ENCODE measurements at regions not wholly inside any gene's neighbourhood (a gene's known extent, or its start where the extent isn't known, plus 50 kb on each side); places are given as distances from the start of the nearest gene placed in this dataset.

DNA sequence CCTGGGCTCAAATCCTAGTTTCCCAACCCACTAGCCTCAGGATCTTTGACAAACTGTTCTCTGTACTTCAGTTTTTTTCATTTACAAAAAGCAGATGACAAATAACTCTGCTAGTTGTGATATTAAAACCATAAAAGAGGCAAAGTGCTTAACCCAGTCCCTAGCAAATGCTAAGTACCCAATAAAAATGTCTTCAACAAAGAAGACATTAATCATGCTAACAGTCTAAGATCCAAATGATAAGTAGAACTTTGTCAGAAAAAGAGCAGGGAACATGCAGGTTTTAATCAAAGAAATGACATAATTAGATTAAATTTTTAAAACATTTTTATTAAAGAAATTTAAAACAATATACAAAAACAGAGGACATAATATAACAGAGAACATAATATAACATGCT, 203.0 kb upstream of the ADRA1B start:
- no peak for DNase-seq

DNA sequence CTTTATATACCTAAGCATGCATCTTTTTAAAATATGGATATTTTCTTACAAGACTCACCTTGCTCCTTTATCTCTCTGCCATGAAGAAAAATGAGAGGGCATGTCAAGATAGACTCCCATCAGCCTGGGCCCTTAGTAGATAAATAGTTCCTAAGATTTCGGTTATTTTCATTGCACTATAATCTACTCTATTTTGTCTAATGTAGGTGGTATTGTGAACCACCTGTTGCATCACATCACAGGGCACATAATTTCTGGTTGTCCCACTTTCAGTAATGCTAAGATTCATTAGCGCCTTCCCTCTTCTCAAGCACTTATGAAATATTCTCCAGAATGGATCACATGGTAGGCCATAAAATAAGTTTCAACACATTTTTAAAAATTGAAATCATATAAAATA, 202.5 kb upstream of the ADRA1B start:
- DNase-seq, result no peak

DNA sequence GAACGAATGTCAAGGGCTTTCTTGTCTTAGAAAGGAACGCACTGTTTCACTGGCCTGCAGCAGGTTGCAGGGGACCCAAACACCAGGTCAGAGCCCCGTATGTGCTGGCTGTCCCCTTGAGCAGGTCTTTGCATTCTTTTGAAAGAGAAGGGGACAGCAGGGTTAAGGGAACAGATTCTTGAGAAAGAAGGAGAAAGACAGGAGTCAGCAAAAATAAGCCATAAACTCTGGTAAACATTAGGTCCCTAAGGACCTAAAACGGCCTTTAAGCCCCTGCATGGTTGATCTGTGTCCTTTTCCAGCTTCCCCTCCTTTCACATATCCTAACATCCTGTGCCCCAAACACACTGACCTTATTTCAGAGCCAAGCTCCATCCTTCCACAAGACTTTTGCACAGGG, 190.8 kb upstream of the ADRA1B start:
- DNase-seq, result no peak

DNA sequence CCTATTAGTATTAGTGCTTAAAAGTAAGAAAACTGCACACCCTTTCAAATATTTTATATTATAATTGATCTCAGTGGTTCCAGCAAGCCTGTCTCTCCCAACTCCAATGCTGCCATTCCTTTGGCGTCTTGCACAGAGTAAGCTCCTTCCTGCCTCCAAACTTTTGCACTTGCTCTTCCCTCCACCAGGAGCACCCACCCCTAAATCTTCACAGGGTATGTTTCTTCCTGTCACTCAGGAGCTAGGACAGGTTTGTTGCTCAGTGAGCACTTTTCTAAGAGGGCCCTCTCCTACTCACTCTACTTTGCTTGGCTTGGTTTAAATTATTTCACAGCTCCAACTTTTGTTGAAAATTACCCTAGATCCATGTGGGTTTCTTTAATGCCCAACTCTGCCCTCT, 189.1 kb upstream of the ADRA1B start:
- no peak for DNase-seq

DNA sequence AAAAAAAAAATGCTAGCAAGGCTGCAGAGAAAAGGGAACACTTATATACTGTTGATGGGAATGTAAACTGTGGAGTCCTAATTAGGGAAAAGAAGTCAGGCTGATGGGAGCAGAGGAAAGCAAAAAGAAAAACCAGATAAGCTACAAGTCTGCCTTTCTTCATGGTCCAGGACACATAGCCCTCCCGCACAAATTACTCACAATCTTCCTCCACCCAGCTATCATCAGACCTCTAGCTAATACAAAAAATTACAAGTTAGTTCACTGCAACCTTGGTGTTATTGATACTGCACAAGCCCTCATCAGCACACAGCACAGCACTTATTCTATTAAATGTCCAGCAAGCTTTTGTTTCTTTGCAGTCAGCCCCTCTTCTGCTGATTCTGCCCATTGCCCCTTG, 186.0 kb upstream of the ADRA1B start:
- DNase-seq, result no peak

DNA sequence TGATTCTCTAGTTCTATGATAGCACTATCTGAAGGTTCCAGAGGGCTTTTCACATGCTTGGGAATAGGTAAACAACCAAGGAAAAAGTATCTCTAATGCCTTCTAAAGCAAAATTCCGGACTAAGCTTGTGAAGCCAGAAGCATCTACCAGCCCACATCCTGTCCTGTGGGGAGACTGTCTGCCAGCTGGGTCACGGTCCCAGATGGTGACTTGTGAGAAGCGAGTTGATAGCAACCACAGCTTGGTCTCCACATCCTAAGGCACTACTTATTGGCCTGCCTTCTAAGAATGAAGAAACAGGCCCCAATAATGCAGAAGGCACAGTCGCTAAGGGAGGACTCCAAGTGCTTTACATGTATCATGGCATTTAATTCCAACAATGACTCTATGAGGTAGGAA, 184.1 kb upstream of the ADRA1B start:
- no peak for DNase-seq

DNA sequence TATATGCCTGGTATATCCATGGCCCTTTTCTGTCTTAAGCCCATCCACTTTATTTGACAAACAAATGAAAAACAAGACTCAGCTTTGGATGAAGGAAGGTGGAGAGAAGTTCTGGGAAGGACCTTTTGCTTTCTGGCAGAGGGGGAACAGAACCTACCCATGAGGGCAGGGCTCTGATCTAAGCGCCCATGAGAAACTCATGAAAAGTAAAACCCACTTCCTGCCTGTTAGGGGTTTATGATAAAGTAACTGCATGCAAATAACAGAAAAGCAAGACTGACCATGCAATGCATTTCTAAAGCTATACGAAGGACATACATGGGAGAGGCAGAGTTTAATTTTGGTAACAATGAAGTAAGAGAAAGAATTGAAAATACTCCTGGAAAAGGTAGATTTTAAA, 181.9 kb upstream of the ADRA1B start:
- no peak for DNase-seq

DNA sequence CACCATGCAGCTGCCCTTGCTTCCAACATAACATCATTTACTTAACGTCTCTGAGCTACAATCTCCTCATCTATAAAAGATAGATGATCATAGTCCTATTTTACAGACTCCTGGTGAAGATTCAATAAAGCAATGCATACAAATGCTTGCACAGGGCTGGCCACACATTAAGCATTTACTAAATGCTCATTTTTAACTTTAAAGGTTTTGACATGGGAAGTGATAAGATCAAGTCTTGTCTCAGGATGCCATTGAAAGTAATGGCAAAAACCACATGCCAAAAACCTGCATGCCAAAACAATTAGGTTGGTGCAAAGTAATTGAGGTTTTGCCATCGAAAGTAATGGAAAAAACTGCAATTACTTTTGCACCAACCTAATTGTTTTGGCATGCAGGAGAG, 181.2 kb upstream of the ADRA1B start:
- DNase-seq, result no peak

DNA sequence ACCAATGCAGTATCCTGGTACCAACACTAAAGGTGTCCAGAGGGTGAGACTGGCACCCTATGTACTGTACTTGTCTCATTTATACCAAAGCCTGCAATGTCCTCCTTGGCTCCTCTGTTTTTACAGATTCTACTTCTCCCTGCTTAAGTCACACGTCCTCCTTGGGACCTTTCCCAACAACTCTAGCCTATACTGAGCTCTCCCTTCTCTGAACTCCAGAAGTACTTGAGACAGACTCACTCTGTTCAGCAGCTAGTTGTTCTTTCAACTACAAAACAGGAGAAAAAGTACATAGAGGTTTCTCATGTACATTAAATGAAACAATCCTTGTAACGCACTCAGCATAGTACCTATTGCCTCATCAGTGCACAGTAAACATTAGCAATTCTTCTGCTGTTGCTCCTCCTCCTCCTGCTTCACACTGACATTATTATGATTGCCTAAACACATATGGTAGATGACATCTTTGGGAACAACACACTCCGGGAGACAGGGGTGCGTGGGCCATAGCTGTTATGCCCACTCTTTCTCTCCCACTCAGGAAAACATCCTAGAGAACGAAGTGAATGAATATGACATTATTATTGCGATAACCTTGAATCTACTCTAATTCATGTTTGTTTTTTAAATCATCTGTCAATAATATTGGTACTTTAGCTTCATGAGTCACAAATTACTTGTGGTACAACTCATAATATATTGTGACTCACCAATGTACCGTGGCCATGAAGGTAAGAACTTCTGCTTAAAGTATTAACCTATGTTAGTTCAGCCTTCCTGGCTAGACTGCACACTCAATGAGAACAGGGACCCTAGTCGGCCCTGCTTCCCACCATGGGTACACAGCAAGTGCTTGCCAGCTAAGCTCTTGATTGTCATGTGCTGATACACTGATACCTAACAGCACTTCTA, 180.3 kb upstream of the ADRA1B start:
- no peak for DNase-seq

DNA sequence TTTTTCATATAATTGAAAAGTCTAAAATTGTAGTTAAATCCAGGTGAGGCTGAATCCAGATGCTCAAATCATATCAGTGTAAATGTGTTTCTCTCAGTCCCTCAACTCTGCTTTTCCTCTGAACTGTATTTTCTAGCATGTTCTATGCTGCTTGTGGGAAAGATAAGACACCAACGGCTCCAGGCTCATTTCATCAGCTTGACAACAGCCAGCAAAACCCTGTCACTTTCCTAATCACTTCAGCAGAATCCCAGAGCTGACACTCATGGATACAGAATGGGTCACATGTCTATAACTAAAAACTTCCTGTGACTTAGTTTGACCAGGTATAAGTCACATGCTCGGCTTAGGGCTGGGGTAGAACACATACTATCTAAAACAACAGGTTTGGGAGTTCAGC, 179.4 kb upstream of the ADRA1B start:
- no peak for DNase-seq

DNA sequence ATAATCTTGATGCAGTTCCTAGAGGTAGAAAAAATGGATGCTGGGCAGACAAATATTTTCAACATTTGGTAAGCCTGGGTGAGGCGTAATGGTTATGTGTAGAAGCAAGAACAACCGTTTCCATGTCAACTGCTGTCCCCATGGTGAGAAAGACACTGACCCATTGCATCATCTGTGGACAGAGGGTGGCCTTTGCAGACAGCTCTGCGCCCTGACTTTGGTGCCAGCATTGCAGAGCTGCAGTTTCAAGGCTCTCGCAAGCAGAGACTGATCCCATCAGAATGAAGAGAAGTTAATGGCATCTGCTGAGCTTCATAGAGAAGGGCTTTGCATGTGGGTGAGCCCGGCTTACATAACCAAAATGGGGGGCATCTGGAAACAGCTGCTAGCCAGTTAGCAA, 179.0 kb upstream of the ADRA1B start:
- DNase-seq, result no peak

DNA sequence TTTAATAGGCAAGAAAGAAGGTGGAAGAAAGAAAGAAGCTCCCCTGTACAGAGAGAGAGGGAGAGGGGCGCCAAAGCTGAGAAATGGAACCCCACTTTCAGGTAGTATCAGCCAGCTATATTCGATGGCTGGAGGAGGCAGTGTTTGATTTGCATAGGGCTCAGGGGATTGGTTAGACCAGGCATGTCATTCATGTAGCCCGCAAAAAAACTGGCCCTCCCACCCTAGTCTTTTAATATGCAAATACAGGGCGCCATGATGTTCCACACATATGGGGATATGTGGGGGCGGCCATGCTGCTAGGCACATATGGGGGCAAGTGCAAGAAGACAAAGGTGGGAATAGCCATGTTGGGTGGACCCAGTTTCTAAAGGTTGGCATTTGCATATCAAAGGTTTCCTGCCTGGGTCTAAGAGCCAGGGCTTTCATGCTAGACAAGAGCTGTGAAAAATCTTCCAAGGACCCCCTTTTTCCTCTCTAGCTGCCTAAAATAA, 174.4 kb upstream of the ADRA1B start:
- no peak for DNase-seq

DNA sequence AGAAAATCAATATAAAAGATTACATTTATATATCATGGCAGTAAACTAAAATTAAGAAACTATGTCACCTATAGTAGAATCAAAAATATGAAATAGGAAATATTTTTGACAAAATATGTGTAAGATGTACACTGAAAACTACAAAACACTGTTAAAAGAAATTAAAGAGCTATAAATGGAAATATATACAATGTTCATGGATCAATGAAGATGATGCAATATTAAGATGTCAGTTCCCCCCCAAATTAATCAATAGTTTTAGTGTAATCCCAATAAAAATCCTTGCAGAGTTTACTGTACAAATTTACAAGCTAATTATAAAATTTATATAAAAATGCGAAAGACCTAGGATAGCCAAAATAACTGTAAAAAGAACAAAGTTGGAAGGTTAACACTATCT, 173.0 kb upstream of the ADRA1B start:
- DNase-seq, result no peak

DNA sequence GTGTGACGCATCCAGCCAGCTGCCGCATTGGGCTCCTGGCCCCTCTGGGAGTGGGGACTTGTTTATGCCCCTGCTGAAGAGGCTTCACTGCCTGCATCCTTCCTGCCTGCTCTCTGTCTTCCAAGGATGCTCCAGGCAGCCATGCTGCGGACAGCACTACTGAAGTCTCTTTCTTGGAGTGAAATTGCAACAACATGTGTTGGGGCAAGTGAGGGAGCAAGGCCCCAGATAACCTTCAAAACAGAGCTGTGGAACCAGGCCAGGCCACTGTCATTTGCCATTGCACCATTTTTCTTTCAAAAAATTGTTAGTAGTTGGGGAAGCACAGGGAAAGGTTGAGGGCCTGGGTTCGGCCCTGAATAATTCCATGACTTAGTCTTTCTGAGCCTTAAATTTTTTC, 169.6 kb upstream of the ADRA1B start:
- no peak for DNase-seq

DNA sequence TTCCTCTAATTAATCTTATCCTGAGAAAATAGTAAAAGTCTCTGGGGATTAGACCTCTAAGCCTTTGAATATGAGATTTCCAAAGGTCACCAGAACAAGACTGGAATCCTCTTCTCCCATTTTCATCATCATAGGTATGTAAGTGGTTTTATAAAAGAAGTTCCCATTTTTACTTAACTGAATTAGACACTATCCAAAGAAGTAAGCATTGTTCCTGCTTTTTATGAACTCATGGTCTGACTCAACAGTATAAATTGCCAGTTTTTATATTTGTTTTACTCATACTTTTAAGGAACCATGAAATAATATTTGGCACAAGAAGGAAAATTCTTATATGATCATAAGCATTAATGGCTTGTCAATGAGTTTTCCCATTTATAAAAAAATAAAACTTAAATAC, 167.1 kb upstream of the ADRA1B start:
- DNase-seq, result no peak

DNA sequence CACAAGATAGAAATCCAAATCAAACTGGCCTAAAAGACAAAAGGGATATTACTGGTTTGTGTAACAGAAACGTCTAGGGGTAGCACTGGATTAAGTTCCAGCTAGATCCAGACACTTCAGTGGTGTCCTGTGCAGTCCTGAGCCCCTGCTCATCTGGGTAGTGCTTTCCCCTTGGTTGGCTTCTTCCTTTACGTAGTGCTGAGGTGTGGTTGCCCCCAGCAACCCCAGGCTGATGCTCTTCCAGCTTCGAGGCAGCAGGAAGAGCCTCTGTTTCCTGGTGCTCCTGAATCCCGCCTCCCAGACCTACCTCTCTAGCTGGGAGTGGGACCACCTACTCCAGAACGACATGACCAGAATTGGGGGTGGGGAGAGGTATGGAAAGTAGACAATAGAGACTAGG, 166.1 kb upstream of the ADRA1B start:
- DNase-seq, result no peak

DNA sequence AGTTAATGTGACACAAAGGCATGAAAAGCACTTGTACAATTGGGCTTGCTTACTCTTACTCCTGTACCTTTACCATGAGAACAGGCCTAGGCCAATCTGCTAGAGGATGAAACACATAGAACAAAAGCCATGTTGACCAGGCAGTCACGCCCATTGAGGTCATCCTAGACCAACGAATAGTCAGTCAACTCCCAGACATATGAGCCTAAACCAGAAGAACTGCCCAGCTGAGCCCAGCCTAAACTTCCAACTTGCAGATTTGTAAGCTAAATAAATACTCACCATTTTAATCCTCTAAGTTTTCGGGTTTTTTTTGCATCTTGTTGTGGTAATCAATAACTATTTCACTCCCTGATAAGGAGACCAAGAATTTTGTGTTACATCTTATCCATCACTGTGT, 164.8 kb upstream of the ADRA1B start:
- DNase-seq, result no peak

DNA sequence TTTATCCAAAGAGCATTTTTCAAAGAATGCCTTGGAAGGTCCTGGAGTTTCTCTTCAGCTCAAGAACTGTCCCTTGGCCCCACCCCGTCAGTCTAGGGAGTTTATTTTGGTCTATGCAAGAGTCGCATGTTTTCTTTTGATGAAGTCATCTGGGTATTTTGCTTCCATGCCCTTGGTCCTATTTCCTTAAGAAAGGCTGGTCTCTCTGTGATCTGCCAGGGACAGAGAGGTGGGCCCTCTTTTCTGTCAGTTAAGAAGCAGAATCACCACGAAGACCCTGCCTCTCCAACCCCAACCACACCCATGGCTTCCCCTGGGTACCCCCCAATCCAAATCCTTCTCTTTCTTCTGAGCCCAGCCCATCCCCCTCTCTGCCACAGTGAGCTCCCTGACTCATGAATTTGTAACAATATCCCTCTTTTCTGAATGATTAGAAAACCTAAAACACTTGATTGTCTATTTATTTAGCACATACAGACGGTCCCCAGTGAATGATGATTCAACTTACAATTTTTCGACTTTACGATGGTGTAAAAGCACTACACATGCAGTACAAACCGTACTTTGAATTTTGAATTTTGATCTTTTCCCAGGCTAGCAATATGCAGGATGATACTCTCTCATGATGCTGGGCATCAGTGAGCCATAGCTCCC, 163.5 kb upstream of the ADRA1B start:
- no peak for DNase-seq

DNA sequence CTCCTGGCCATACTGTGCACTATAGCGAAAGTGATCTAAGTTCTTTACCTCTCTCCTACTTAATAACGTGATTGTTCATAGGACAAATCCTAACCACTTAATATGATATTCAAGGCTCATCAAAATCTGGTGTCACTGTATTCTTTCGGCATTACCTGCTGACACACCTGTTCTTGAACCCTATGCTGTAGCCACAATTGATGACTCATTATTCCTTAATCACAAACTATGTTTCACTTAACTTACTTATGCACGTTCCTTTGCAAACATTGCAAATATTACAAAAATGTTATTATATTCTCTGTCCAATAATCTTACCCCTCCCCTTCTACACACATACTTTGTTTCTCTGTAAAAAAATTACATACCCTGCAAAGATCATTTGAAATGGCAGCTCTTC, 158.1 kb upstream of the ADRA1B start:
- no peak for DNase-seq

DNA sequence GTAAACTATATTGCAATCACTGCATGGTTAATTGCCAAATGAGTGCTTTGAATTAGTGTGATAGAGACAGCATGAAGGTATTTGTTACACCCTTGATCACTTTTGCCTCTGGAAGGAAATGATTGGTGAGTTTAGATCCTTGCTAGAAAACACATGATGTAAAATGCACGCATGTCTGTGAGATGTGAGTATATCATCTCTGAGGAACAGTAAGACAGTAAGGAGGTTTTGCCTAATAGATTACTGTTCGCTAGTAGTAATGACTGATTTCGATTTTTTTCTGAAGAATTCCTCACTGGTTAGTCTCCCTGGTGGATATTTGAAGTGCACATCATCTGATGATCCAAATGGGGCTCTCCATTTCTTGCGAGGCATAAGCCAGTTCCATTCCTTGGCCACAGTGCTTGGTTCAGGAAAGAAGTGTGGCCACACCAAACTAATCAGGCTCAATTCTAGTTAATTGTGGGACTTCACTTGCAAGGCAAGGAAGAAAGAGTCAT, 156.4 kb upstream of the ADRA1B start:
- no peak for DNase-seq

DNA sequence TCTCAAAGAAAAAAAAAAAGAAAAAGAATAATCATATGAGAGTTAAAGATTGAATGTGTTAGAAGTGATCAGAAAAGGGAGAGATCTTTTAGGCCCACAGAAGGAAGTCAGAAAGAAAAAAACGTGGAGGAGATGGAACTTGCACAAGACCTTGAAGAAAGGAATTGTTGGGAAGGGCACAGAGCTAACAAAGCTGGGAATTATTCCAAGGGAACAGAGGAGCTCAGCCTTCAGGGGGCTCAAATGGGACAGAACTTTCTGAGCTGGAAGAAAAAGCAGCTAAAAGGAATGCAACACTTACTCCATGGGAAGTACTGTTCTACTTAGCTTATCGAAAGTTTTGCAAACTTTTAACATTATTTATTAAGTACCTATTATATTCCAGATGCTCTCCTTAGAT, 153.4 kb upstream of the ADRA1B start:
- DNase-seq, result no peak

DNA sequence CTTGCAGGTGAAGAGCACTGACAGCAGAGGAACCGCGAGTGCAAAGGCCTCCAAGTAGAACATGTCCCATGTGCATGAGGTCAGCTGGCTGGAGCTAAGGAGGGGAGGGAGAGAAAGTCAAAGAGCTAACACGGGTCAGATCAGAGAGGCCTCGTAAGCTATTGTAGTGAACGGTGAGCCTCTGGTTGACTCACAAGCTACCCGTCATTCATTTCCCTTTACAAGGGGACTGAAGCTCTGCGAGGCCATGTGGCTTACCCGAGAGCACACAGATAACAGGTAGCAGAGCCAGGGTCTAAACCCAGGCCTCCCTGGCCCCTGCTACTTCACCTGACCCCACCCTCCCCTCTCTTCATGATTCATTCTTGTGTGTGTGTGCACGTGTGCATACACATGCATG, 152.7 kb upstream of the ADRA1B start:
- no peak for DNase-seq

DNA sequence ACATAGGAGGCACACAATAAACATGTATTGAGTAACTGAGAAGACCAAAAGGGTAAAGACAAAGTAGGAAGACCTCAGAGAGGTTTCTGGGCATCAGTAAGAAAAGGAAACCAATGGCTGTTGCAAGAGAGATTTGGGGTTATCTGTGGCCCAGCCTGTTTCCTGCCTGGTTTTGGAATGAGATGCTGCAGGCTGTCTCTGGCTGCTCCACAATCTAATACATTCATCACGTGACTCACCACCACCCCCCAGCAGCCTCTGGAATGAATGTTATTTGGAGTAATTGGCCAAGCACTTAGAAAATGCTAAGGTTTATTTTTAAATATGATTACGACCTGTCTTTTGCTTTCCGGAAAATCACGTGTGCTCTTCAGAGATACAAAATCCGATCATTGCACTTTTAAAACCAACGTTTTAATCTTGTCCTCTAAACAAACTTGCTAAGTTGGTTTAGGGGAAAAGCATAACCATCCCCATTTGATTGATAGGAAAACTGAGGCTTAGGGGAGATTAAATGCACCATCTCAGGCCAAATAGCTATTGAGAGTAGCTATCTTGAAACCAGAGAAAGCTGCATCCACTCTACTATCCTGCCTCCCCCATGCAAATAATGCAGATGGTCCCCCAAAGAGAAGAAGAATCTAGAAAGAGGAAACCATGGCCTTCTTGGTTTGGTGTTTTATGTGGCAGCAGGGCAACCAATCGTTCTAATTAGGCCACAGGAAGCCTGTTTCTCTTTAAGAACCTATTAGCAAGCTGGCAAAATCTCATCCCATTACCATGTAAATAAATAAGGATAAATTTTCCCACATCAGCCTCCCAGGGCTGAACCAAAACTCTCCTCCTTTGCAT, 151.8 kb upstream of the ADRA1B start:
- no peak for DNase-seq

DNA sequence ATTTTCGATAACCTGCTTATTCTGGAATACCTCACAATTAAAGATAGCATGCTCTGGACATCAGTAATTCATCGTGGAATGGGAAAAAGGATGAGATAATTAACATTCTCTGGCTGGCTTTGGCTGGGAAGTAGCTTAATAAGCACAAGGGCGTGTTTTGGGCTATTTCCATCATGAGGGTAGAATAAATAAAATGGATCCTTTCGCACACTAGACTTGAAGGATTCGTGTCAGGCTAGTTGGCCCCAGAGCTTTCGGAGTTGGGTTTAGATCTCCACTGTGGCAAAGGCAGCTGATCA, 151.2 kb upstream of the ADRA1B start:
- DNase-seq, result no peak

All from NCI-H1694 (cell line).